Breast epithelium (tissue), 3 donors: ENCODE measurements at regions not wholly inside any gene's neighbourhood (a gene's known extent, or its start where the extent isn't known, plus 50 kb on each side); places are given as distances from the start of the nearest gene placed in this dataset.

Experiments
- POLR2A ChIP-seq: fragments of 450-650 bp; IDR thresholded peaks from one replicate; pipeline ENCODE4 v1.6.1; 2016; ENCODE audit warnings: antibody characterized with exemption, mild to moderate bottlenecking, moderate library complexity
- TF ChIP-seq, protein P1 (sequence below), 3 donors: fragments of 450-650 bp; IDR thresholded peaks; one replicate each; pipeline ENCODE4 v1.5.1; 2016 to 2017; ENCODE audit warnings: antibody characterized with exemption in 3 of 3, mild to moderate bottlenecking in 3 of 3, moderate library complexity in 3 of 3

DNA sequence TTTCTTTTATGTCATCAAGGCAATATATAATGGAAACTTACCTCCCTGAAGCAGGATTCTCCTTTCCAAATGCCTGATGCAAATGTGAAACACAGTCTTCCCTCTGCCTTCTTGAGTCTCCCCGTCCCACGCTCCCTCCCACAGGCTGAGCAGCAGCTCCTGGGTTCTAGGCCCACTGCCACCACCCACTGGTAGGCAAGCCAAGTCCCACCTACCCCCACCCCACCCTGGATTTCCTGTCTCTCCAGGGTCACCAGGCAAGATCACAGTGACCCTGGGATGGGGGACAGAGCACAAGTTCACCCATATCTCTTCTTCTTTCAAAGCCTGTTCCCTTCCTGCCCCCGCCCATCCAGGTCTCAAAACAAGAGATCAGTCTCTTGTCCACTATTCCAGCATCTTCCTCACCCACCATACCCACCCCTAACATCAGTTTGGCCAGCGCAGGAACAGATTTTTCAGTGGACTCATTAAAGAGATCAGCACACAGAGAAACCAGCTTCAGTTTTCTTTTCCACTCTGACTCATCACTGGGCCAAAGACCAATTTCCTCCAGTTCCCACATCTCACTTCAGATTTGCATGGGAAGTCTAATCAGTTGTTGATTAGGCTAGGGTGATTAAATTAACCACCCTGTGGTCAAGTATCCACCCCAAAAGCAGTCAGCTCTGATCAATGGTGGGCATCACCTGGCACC, 151.5 kb downstream of the ACTL7B start:
- TF ChIP-seq, protein P1, sequence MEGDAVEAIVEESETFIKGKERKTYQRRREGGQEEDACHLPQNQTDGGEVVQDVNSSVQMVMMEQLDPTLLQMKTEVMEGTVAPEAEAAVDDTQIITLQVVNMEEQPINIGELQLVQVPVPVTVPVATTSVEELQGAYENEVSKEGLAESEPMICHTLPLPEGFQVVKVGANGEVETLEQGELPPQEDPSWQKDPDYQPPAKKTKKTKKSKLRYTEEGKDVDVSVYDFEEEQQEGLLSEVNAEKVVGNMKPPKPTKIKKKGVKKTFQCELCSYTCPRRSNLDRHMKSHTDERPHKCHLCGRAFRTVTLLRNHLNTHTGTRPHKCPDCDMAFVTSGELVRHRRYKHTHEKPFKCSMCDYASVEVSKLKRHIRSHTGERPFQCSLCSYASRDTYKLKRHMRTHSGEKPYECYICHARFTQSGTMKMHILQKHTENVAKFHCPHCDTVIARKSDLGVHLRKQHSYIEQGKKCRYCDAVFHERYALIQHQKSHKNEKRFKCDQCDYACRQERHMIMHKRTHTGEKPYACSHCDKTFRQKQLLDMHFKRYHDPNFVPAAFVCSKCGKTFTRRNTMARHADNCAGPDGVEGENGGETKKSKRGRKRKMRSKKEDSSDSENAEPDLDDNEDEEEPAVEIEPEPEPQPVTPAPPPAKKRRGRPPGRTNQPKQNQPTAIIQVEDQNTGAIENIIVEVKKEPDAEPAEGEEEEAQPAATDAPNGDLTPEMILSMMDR (IDR thresholded peaks at IDR 0.05): no peak
- no peak for TF ChIP-seq POLR2A
